ENCODE measurements at regions not wholly inside any gene's neighbourhood (a gene's known extent, or its start where the extent isn't known, plus 50 kb on each side); places are given as distances from the start of the nearest gene placed in this dataset.

DNA sequence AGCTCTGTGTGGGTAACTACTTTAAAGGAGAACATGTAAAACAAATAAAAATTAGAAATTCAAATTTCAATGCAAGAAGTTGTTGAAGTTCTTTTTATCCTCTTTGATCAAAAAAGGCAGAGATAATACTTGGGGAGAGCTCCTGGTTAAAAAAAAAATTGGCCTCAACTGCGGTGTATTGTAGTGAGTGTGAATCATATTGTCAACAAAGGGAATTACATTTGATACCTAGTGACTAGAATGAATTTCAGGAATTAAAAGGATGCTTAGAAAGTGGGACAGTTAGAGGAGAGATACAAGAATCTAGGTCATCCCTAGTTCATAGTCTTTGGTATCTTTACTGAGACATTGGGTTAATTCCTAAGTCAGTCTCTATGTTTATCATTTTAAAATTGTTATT lies 473.0 kb downstream of the CCDC85A start:
- ATAC-seq: no peak
- Mint-ChIP-seq H3K4me3 (no peak overlapping the region), H3K27ac (no peak overlapping the region), H3K9me3 (peaks cover 0 to 18% (median 6%) of the 10 kb centered on the region in 9 donors), H3K4me1 (no peaks in the 10 kb centered on the region), H3K27me3 (no peaks in the 10 kb centered on the region), H3K36me3 (no peaks in the 10 kb centered on the region)
- no peak for DNase-seq
- POLR2A ChIA-PET: no interaction called here

DNA sequence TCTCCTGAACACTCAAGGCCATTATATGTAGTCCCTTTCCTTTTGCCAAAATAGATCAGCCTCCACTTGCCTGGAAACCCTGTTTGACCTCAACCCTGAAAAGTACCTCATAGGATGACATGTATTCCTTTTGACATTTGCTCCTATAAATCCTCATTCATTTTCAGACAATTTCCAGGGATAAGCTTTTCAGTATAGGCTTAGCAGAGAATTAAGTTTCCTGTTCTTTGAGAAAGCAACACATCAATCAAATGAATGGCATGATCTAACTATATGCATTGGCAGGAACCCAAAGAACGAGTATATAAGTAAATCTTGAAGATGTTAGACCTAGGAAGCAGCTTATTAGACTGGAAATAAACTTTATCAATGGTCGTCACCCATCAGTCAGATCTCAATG lies 483.0 kb downstream of the CCDC85A start:
- ATAC-seq: no peak

GRCh38 chr2:56671973-56672569 lies 488.3 kb downstream of the CCDC85A start:
- H3K27ac Mint-ChIP-seq: no peak overlapping the region
- POLR2A ChIA-PET: no interaction called here
- peaks cover 9 to 34% (median 20%) of the 10 kb centered on the region in 9 donors for H3K9me3 Mint-ChIP-seq
- no peaks in the 10 kb centered on the region for H3K27me3 Mint-ChIP-seq
- H3K36me3 Mint-ChIP-seq: peaks cover 0 to 4% (median 0%) of the 10 kb centered on the region in 3 donors
- DNase-seq: no peak
- no peak overlapping the region for H3K4me3 Mint-ChIP-seq
- no peak for ATAC-seq
- no peaks in the 10 kb centered on the region for H3K4me1 Mint-ChIP-seq

More for the DNA sequence above, 483.0 kb downstream of the CCDC85A start:
- no peak for DNase-seq
- Mint-ChIP-seq H3K4me3 (no peak overlapping the region), H3K36me3 (peaks cover 0 to 4% (median 0%) of the 10 kb centered on the region in 3 donors), H3K9me3 (peaks cover 5 to 38% (median 15%) of the 10 kb centered on the region in 9 donors), H3K27ac (no peak overlapping the region), H3K4me1 (no peaks in the 10 kb centered on the region), H3K27me3 (no peaks in the 10 kb centered on the region)
- POLR2A ChIA-PET: no interaction called here

- POLR2A ChIA-PET: no interaction called here
- Mint-ChIP-seq H3K36me3 (peaks cover 0 to 4% (median 0%) of the 10 kb centered on the region in 3 donors), H3K9me3 (peaks cover 8 to 27% (median 13%) of the 10 kb centered on the region in 9 donors), H3K27ac (no peak overlapping the region), H3K4me3 (no peak overlapping the region), H3K27me3 (no peaks in the 10 kb centered on the region), H3K4me1 (no peaks in the 10 kb centered on the region)
- ATAC-seq (no peak), DNase-seq (no peak)
These were observed 490.3 kb downstream of the CCDC85A start for GRCh38 chr2:56674084-56674483.

DNA sequence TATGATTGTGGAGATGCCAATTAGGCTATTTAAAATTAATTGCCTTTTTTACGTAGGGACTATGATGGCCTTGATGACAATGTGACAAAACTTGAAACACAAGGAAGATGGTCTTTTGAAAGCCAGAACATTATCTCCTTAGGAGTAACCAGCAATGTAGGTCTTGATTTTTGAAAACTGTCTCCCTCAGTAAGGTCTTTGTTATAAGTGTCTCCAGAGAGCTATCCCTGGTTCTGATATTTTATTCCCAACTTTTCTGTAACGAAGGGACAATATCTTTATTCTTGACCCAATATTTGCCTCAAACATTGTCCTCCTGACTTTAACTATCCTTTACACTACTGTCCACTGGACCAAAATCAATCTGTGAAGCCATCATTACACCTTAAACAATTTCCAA lies 493.2 kb downstream of the CCDC85A start:
- H3K4me1 Mint-ChIP-seq: no peaks in the 10 kb centered on the region
- H3K36me3 Mint-ChIP-seq: no peaks in the 10 kb centered on the region
- POLR2A ChIA-PET: no interaction called here
- H3K27ac Mint-ChIP-seq: no peak overlapping the region
- DNase-seq (no peak), ATAC-seq (no peak)
- H3K27me3 Mint-ChIP-seq: no peaks in the 10 kb centered on the region
- H3K4me3 Mint-ChIP-seq: no peak overlapping the region
- H3K9me3 Mint-ChIP-seq: peaks cover 4 to 11% (median 5%) of the 10 kb centered on the region in 9 donors

DNA sequence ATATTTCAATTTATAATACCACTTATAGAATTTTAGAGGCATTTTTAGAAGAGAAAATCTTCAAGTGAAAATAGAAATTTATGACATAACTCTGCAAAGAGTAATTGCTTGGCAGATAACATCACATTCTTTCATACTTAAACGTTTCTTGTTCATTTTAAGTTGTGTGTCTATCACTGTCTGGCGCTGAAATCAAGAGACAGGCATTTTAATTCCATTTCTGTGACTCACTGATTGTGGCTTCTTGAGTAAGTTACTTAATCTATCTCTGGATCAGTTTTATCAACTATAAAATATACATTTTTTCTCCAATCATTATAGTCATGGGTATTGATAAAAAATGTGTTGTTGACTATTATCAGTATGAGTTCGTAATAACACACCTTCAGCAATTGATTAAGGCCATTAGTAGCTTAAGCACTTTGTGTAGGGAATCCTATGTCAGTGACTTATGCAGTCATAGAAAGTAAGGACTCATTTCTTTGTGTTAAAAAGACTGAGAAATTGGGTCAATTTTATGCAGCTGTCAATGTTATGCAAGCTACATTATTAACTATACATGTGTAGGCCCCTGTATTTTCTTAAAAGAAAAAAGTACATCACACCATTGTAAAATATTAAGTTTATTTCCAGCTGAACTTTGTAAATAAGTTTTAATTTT lies 497.3 kb downstream of the CCDC85A start:
- Mint-ChIP-seq H3K27me3 (no peaks in the 10 kb centered on the region), H3K4me1 (no peaks in the 10 kb centered on the region), H3K4me3 (no peak overlapping the region), H3K9me3 (peaks cover 0 to 6% (median 2%) of the 10 kb centered on the region in 9 donors), H3K36me3 (no peaks in the 10 kb centered on the region), H3K27ac (no peak overlapping the region)
- no peak for DNase-seq
- no peak for ATAC-seq
- POLR2A ChIA-PET: no interaction called here

- ATAC-seq (no peak), DNase-seq (no peak)
- H3K4me1 Mint-ChIP-seq: no peaks in the 10 kb centered on the region
- H3K36me3 Mint-ChIP-seq: no peaks in the 10 kb centered on the region
- no peaks in the 10 kb centered on the region for H3K27me3 Mint-ChIP-seq
- no peak overlapping the region for H3K27ac Mint-ChIP-seq
- H3K4me3 Mint-ChIP-seq: no peak overlapping the region
- peaks cover 0 to 6% (median 2%) of the 10 kb centered on the region in 9 donors for H3K9me3 Mint-ChIP-seq
- POLR2A ChIA-PET: no interaction called here
These were observed 498.0 kb downstream of the CCDC85A start for GRCh38 chr2:56681659-56682396.

DNA sequence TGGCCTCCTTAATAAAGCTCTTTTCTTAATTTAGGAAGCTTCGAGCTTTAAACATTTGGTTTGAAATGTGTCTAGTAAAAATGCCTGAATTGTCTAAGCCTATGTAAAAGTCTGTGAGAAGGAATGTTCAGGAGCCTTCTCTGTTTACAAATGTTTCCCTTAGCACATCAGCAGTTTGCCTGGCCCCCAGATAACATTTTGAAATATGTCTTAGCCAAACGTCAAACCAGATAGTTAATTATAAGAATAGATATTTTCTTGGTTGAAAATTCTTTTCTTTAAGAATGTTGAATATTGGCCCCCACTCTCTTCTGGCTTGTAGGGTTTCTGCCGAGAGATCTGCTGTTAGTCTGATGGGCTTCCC lies 498.6 kb downstream of the CCDC85A start:
- no peak overlapping the region for H3K4me3 Mint-ChIP-seq
- DNase-seq (no peak), ATAC-seq (no peak)
- POLR2A ChIA-PET: no interaction called here
- H3K27ac Mint-ChIP-seq: no peak overlapping the region
- no peaks in the 10 kb centered on the region for H3K36me3 Mint-ChIP-seq
- H3K27me3 Mint-ChIP-seq: no peaks in the 10 kb centered on the region
- H3K9me3 Mint-ChIP-seq: peaks cover 0 to 6% (median 0%) of the 10 kb centered on the region in 9 donors
- no peaks in the 10 kb centered on the region for H3K4me1 Mint-ChIP-seq

DNA sequence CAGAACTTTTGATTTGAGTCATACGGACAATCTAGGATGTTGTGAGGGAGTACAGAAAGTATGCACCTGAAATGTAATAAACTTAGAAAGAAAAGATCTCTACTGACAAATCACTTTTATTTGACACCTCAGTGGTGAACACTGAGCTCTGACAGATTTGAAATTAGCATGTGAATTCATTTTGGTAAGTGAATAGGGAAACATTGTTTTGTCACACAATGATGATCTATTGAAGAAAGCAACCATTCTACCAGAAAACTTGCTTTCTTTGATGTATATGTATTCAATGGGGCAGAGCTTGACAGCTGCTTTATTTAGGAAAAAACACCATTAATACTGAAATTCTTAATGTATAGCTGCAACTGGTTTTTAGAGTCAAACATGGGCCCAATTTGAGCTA lies 500.5 kb downstream of the CCDC85A start:
- Mint-ChIP-seq H3K27me3 (no peaks in the 10 kb centered on the region), H3K4me1 (no peaks in the 10 kb centered on the region), H3K9me3 (peaks cover 0 to 11% (median 4%) of the 10 kb centered on the region in 9 donors), H3K4me3 (no peak overlapping the region), H3K27ac (no peak overlapping the region), H3K36me3 (no peaks in the 10 kb centered on the region)
- ATAC-seq (no peak), DNase-seq (no peak)
- POLR2A ChIA-PET: no interaction called here

- Mint-ChIP-seq H3K9me3 (peaks cover 0 to 11% (median 4%) of the 10 kb centered on the region in 9 donors), H3K36me3 (no peaks in the 10 kb centered on the region)
- POLR2A ChIA-PET: no interaction called here
These were observed 501.4 kb downstream of the CCDC85A start for GRCh38 chr2:56685205-56685604.

GRCh38 chr2:56687169-56687568 lies 503.4 kb downstream of the CCDC85A start:
- ATAC-seq: no peak
- POLR2A ChIA-PET: no interaction called here
- DNase-seq: no peak

More at GRCh38 chr2:56685205-56685604, 501.4 kb downstream of the CCDC85A start:
- Mint-ChIP-seq H3K4me1 (no peaks in the 10 kb centered on the region), H3K4me3 (no peak overlapping the region), H3K27me3 (no peaks in the 10 kb centered on the region), H3K27ac (no peak overlapping the region)
- DNase-seq (no peak), ATAC-seq (no peak)

GRCh38 chr2:56688661-56689060 lies 504.9 kb downstream of the CCDC85A start:
- no peaks in the 10 kb centered on the region for H3K4me1 Mint-ChIP-seq
- H3K36me3 Mint-ChIP-seq: no peaks in the 10 kb centered on the region
- POLR2A ChIA-PET: no interaction called here
- H3K9me3 Mint-ChIP-seq: peaks cover 4 to 27% (median 10%) of the 10 kb centered on the region in 9 donors
- ATAC-seq (no peak), DNase-seq (no peak)
- no peak overlapping the region for H3K27ac Mint-ChIP-seq
- H3K27me3 Mint-ChIP-seq: no peaks in the 10 kb centered on the region
- no peak overlapping the region for H3K4me3 Mint-ChIP-seq

More at GRCh38 chr2:56687169-56687568, 503.4 kb downstream of the CCDC85A start:
- no peak overlapping the region for H3K27ac Mint-ChIP-seq
- H3K36me3 Mint-ChIP-seq: no peaks in the 10 kb centered on the region
- H3K9me3 Mint-ChIP-seq: peaks cover under 1 to 20% (median 5%) of the 10 kb centered on the region in 9 donors
- no peaks in the 10 kb centered on the region for H3K4me1 Mint-ChIP-seq
- no peaks in the 10 kb centered on the region for H3K27me3 Mint-ChIP-seq
- no peak overlapping the region for H3K4me3 Mint-ChIP-seq

GRCh38 chr2:56693501-56693900 lies 509.7 kb downstream of the CCDC85A start:
- no peak for DNase-seq
- Mint-ChIP-seq H3K36me3 (no peaks in the 10 kb centered on the region), H3K4me3 (no peak overlapping the region), H3K9me3 (peaks cover 4 to 22% (median 8%) of the 10 kb centered on the region in 9 donors), H3K27ac (no peak overlapping the region), H3K27me3 (no peaks in the 10 kb centered on the region), H3K4me1 (no peaks in the 10 kb centered on the region)
- ATAC-seq: no peak
- POLR2A ChIA-PET: no interaction called here
